ENCODE measurements at regions not wholly inside any gene's neighbourhood (a gene's known extent, or its start where the extent isn't known, plus 50 kb on each side); places are given as distances from the start of the nearest gene placed in this dataset.

DNA sequence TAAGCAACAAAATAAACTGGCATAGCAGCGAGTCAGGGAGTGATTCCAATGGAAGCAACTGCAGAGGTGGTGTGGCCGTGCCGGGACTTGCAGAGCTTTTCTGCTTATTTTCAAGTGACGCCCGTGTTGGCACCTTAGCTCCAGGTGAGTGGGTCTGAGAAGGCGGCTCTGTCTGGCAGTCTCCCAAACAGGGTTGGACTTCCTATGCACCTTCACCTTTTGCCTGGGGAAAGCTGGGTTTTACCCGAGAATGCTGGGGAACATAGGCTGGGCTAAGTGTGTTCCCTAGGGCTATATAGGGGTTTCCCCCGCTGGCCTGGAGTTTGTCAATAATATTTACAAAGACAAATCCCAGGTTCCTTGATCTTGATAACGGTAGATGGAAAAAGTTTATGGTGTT is 179.9 kb upstream of the TBL1XR1 start:
- TF ChIP-seq, protein P1, sequence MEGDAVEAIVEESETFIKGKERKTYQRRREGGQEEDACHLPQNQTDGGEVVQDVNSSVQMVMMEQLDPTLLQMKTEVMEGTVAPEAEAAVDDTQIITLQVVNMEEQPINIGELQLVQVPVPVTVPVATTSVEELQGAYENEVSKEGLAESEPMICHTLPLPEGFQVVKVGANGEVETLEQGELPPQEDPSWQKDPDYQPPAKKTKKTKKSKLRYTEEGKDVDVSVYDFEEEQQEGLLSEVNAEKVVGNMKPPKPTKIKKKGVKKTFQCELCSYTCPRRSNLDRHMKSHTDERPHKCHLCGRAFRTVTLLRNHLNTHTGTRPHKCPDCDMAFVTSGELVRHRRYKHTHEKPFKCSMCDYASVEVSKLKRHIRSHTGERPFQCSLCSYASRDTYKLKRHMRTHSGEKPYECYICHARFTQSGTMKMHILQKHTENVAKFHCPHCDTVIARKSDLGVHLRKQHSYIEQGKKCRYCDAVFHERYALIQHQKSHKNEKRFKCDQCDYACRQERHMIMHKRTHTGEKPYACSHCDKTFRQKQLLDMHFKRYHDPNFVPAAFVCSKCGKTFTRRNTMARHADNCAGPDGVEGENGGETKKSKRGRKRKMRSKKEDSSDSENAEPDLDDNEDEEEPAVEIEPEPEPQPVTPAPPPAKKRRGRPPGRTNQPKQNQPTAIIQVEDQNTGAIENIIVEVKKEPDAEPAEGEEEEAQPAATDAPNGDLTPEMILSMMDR (conservative IDR thresholded peaks at IDR 0.05; ENCODE audit: low read depth, low read length) = no peak
- TF ChIP-seq EZH2 (IDR thresholded peaks at IDR 0.05; ENCODE audit: low read length, unreplicated experiment) = no peak
- no peak for TF ChIP-seq EZH2phosphoT487 (IDR thresholded peaks at IDR 0.05; ENCODE audit: borderline replicate concordance, low read length)

Measured in PC-3 (cell line).